IgD-negative memory B cell (primary cell): ENCODE measurements at regions not wholly inside any gene's neighbourhood (a gene's known extent, or its start where the extent isn't known, plus 50 kb on each side); places are given as distances from the start of the nearest gene placed in this dataset.
"Not testable (repeated sequence)": the region's sequence is repeated elsewhere in the genome, so short reads cannot be mapped to it uniquely, and the experiment has no call there.

Source experiments
- H3K27ac Mint-ChIP-seq, 3 donors: one replicate each; pipeline ENCODE4 v1.8.0; 2020 to 2022; ENCODE audit warnings: mild to moderate bottlenecking in 3 of 3, mixed read lengths in 3 of 3, moderate library complexity in 1 of 3
- H3K27me3 Mint-ChIP-seq: one replicate; pipeline ENCODE4 v1.8.0; 2021; ENCODE audit warnings: mixed read lengths
- H3K36me3 Mint-ChIP-seq: one replicate; pipeline ENCODE4 v1.8.0; 2020; ENCODE audit warnings: mild to moderate bottlenecking, mixed read lengths
- H3K4me1 Mint-ChIP-seq, 3 donors: one replicate each; pipeline ENCODE4 v1.8.0; 2020 to 2022; ENCODE audit warnings: mixed read lengths in 3 of 3, mild to moderate bottlenecking in 1 of 3
- H3K4me3 Mint-ChIP-seq, 4 donors: one replicate each; pipeline ENCODE4 v1.8.0; 2020 to 2022; ENCODE audit warnings: mild to moderate bottlenecking in 4 of 4, mixed read lengths in 4 of 4, moderate library complexity in 3 of 4
- H3K9me3 Mint-ChIP-seq, 3 donors: one replicate each; pipeline ENCODE4 v1.8.0; 2020 to 2021; ENCODE audit warnings: mixed read lengths in 3 of 3, mild to moderate bottlenecking in 1 of 3

DNA sequence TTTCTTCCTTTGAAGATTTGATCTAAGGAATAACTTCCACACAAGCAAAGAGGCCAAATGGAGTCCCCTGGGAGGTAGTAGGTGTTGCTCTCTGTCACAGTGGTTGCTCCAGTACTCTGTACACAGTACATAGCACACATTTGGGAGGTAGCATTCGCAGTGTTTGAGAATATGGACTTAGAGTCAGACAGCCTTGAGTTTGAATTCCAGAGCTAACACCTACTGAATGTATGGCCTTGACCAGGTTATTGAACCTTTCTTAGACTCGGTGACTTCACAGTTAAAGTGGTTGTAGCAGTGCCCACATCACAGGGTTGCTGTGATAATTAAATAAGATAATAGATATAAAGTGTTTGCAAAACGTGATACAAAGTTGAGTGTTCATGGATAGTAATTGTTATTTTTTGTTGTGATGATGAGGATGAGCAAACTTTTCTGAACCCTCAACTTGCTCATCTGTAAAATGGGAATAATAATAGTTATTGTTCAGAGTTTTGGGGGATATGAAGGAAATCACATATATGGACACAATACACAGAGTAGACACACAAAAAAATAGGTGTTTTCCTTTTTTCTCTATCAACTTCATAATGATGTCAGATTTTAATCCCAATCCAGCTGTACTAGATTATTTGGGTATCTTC, 271.6 kb upstream of the CRY1 start:
- no peak overlapping the region for H3K4me3 Mint-ChIP-seq
- peaks cover 7 to 9% (median 7%) of the 10 kb centered on the region in 3 donors for H3K4me1 Mint-ChIP-seq
- peaks cover 4% of the 10 kb centered on the region for H3K27me3 Mint-ChIP-seq
- H3K27ac Mint-ChIP-seq = no peak overlapping the region
- peaks cover 4% of the 10 kb centered on the region for H3K36me3 Mint-ChIP-seq
- H3K9me3 Mint-ChIP-seq = no peaks in the 10 kb centered on the region

DNA sequence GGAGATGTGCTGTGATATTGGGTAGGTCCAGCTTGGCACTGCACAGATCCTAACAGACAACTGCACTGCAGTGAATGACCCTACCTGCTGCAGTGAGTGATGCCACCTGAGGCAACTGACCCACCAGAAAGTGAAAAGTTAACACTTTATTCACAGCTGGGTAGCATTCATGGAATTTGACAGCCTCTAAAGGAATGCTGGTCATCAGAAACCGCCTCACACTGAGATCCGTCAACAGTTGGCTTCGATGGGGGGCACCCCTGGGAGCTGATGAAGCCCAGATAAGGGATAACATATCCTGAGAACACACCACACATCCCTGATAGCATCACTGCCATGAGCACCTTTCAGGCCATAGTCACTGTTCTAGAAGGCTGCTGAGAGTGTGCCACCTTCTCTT, 272.4 kb upstream of the CRY1 start:
- H3K27ac Mint-ChIP-seq = no peak overlapping the region
- H3K4me3 Mint-ChIP-seq = no peak overlapping the region
- no peaks in the 10 kb centered on the region for H3K9me3 Mint-ChIP-seq
- peaks cover 4% of the 10 kb centered on the region for H3K27me3 Mint-ChIP-seq
- peaks cover 4% of the 10 kb centered on the region for H3K36me3 Mint-ChIP-seq
- H3K4me1 Mint-ChIP-seq = peaks cover 7 to 9% (median 7%) of the 10 kb centered on the region in 3 donors

DNA sequence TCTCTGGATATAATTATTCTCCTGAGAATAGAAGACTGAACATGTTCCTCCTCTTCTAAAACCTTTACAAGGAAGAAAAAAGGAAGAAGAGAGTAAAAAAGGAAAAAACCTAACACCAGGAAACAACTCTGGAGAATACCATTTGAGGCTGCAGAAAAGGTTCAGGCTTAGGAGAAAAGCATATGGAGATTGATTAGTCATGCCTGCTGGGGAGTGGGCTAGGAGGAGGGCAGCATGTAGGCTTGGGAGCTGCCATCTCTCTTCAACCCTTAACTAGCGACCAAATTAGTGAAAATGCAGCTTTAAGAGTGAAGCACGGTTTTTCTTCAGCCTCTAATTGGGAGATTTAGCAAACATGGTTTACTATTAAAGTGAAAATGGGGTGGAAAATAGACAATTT, 273.0 kb upstream of the CRY1 start:
- H3K9me3 Mint-ChIP-seq = no peaks in the 10 kb centered on the region
- H3K36me3 Mint-ChIP-seq = peaks cover 4% of the 10 kb centered on the region
- no peak overlapping the region for H3K27ac Mint-ChIP-seq
- H3K4me1 Mint-ChIP-seq = peaks cover 7 to 9% (median 7%) of the 10 kb centered on the region in 3 donors
- H3K4me3 Mint-ChIP-seq = no peak overlapping the region
- peaks cover 4% of the 10 kb centered on the region for H3K27me3 Mint-ChIP-seq

DNA sequence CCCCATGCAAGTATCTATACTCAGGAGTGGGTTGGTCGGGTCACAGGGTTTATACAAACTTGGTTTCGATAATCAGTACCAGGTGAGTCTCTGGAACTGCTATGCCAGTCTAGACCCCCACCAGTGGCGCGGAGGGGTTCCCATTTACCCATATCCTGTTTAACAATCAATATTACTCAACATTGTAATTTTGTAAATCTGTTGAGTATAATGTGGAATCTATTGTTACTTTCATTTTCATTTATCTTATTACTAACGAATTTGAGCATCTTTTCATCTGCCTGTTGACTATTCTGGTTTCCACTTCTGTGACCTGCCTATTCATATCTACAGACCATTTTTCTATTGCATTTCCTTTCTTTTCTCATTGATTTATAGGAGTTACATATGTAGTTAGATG, 275.2 kb upstream of the CRY1 start:
- peaks cover 2% of the 10 kb centered on the region for H3K27me3 Mint-ChIP-seq
- H3K27ac Mint-ChIP-seq = no peak overlapping the region
- peaks cover 4% of the 10 kb centered on the region for H3K36me3 Mint-ChIP-seq
- no peaks in the 10 kb centered on the region for H3K9me3 Mint-ChIP-seq
- peak overlapping the region in 1 of 4 donors; percentile 34 for H3K4me3 Mint-ChIP-seq
- peaks cover 13 to 29% (median 18%) of the 10 kb centered on the region in 3 donors for H3K4me1 Mint-ChIP-seq

DNA sequence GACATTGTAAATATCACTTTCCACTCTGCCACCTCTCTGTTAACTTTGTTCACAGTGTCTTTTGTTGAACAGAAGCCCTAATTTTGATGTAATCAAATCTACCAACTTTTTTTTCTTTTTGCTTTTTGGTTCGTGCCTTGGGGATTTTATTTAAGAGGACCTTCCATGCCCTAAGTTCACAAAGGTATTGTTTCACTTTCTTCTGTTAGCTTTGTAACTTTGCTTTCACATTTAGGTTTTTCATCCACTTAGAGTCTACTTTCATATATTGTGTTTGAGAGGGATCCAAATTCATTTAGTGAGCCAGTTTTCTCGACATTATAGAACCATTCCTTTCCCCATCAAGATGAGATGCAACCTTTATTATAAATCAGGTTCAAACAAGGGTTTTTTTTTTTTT, 275.7 kb upstream of the CRY1 start:
- Mint-ChIP-seq H3K36me3 (peaks cover 4% of the 10 kb centered on the region), H3K9me3 (no peaks in the 10 kb centered on the region), H3K27ac (no peak overlapping the region), H3K4me3 (peak overlapping the region in 1 of 4 donors; percentile 34), H3K4me1 (peaks cover 13 to 31% (median 18%) of the 10 kb centered on the region in 3 donors), H3K27me3 (peaks cover 2% of the 10 kb centered on the region)

DNA sequence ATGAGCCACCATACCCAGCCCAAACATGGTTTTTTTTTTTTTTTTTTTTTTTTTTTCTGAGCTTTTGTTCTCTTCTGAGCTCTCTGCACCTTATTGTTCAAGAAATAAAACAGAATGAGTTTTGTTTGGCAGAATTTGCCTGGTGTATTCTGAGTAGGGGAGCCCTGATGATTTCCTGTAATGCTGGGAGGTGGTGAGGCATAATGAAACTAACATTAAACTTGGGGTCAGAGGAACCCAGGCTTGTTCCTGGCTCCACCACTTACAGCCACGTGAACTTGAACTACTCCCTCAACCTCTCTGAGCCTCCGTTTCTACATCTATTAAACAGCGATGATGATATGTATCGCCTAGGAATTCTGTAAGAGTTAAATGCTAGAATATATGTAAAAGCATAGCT, 276.3 kb upstream of the CRY1 start:
- H3K36me3 Mint-ChIP-seq = peaks cover 4% of the 10 kb centered on the region
- no peak overlapping the region for H3K27ac Mint-ChIP-seq
- peak overlapping the region in 1 of 4 donors; percentile 17 for H3K4me3 Mint-ChIP-seq
- no peaks in the 10 kb centered on the region for H3K9me3 Mint-ChIP-seq
- H3K27me3 Mint-ChIP-seq = peaks cover 2% of the 10 kb centered on the region
- H3K4me1 Mint-ChIP-seq = peaks cover 17 to 35% (median 20%) of the 10 kb centered on the region in 3 donors

DNA sequence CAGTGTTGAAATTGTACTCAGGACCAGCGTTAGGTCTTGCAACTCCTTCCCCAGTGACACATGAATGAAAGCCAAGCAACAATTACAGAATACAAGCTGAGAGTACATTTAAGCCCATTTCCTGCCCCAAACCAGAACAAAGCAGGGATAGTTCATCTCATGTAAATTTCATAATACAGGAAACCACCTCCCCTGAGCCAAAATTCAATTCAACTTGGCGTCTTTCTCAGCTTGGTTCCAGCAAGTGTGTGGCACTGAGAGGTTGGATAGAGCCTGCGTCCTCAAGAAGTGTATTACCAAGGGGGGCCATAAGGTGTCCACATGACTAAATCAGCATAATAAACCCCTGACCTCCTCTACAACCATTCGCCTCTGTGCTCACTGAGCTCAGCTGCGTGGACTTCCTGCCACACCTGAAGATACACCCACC, 278.9 kb upstream of the CRY1 start:
- Mint-ChIP-seq H3K4me1 (peaks cover 17 to 37% (median 20%) of the 10 kb centered on the region in 3 donors), H3K9me3 (no peaks in the 10 kb centered on the region), H3K27me3 (peaks cover 2% of the 10 kb centered on the region), H3K27ac (peak overlapping the region in 2 of 3 donors; percentile 32 to 54), H3K4me3 (peak overlapping the region in 1 of 4 donors; percentile 80), H3K36me3 (peaks cover 4% of the 10 kb centered on the region)

DNA sequence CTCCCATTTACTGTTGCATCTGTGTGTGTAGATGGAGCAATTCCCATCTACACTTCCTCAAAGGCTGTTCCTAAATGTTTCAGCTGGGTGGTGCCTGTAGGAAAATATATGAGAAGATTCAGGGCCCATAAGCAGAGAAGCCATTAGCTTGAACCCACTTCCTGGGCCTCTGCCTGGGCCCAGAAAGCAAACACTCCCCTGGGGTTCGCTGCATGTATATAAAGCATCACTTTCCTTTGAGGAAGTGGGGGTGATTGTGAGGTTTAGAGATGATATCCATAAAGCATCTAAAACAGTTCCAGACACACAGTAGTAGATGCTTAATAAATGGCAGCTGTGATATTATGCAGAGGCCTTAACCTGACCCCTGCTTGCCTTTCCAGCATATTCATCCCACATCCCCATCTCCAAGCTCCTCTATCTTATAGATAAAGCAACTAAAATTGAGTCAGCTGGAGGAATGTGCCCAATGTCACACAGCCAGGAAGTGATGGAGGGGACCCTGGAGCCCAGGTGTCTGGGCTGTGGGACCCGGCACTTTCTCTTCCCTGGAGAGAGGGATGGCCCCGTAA, 280.0 kb upstream of the CRY1 start:
- Mint-ChIP-seq H3K36me3 (no peaks in the 10 kb centered on the region), H3K9me3 (no peaks in the 10 kb centered on the region), H3K27me3 (no peaks in the 10 kb centered on the region), H3K4me3 (peak overlapping the region in 2 of 4 donors; percentile 7 to 67), H3K27ac (peak overlapping the region in 1 of 3 donors; percentile 32), H3K4me1 (peaks cover 17 to 37% (median 20%) of the 10 kb centered on the region in 3 donors)

DNA sequence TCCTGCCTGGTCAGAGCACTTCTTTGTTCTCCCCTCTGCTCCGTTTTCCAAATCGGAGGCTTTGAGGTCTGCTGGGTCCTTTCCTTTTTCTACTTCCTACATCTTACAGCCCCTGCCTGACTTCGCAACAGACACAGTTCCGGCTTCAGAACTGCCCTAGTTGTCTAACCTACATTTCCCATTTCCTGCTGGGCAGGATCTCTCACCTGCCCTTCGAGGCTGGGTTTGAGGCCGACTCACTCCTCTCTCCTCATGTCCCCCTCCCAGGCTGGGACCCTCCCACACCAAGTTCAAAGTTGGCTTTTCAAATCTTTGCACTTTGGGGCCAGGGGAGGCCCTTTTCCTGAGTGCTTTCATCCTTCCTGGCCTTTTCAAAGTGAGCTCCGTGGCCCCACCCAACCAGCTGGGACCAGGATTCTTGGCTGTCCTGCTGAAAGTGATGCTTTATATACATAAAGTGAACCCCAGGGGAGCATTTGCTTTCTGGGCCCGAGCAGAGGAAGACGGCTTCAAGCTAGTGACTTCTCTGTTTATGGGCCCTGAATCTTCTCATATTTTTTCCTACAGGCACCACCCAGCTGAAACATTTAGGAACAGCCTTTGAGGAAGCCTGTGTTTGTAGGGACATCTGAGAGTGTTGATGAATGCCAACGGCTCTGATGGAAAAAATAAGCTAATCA, 281.0 kb upstream of the CRY1 start:
- no peaks in the 10 kb centered on the region for H3K36me3 Mint-ChIP-seq
- H3K27me3 Mint-ChIP-seq = no peaks in the 10 kb centered on the region
- H3K27ac Mint-ChIP-seq = peak overlapping the region in 1 of 3 donors; percentile 37
- H3K4me1 Mint-ChIP-seq = peaks cover 13 to 32% (median 17%) of the 10 kb centered on the region in 3 donors
- peak overlapping the region in 1 of 4 donors; percentile 56 for H3K4me3 Mint-ChIP-seq
- no peaks in the 10 kb centered on the region for H3K9me3 Mint-ChIP-seq

DNA sequence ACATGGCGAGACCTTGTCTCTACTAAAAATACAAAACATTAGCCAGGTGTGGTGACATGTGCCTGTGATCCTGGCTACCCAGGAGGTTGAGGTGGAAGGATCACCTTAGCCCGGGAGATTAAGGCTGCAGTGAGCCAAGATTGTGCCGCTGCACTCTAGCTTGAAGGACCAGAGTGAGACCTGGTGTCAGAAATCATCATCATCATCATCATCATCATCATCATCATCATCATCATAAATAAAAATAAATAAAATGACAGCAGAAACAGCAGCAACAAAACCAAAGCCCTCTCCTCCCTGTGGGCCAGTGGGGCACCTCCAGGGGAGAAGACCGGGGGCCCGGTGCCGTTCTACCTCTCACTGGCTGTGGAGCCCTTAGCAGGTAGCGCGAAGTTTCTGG, 281.9 kb upstream of the CRY1 start:
- Mint-ChIP-seq H3K4me3 (no peak overlapping the region), H3K9me3 (no peaks in the 10 kb centered on the region), H3K27ac (no peak overlapping the region), H3K4me1 (peaks cover 9 to 28% (median 13%) of the 10 kb centered on the region in 3 donors), H3K27me3 (no peaks in the 10 kb centered on the region), H3K36me3 (no peaks in the 10 kb centered on the region)

DNA sequence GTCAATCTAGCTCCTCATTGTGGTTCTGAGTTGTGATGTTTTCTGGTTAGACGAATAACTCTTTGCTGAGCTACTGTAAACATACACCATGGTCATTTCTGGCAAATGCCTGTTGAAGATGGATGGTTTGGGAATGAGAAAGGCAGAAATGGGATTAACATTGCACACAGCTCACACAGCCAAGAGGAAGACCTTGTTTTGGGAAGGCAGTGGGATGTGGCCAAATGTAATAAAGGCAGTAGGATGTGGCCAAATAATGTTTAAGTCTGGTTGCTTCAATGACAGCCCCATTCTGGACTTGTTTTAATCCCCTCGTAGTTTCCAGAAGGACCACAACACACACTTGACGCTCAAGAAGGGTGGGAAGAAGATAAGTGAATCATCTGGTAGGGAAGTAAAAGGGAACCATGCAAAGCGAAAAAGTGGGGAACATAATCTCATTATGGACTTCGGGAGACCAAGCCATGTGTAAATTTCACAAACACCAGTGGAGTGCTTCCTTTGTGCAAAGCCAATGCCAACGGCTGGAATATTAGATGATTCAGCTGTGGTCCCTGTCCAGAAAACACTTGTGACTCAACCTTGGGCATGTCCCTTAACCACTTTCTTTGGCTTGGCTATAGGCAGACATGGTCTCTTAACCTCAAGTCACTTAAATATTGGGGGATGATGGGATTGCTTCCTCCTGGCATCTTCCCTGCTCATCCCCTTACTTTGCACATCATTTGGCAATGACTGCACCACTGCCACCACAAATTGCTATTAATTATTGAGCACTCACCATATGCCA, 284.4 kb upstream of the CRY1 start:
- Mint-ChIP-seq H3K9me3 (no peaks in the 10 kb centered on the region), H3K36me3 (no peaks in the 10 kb centered on the region), H3K4me1 (peaks cover 7 to 14% (median 9%) of the 10 kb centered on the region in 3 donors), H3K27me3 (no peaks in the 10 kb centered on the region), H3K27ac (no peak overlapping the region), H3K4me3 (peak overlapping the region in 1 of 4 donors; percentile 9)

DNA sequence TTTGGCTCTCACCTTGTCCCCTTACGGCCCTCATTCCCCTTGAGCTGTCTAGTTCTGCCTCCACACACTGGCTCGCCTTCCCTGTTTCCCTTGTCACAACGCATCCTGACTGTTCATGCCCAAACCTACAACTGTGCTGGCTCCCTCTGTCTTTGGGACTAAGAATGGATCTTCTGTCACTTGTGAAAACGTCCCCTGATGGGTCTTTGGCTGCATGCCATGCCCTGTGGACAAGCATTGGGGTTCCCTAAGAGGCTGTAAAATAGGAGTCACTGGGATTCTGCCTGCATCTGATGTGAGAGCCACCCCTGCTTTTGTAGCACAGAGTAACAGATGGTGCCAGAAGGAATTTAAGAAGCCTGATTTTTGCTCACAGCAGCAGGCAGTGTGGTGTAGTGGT, 285.3 kb upstream of the CRY1 start:
- H3K36me3 Mint-ChIP-seq = no peaks in the 10 kb centered on the region
- peaks cover 2 to 8% (median 3%) of the 10 kb centered on the region in 3 donors for H3K4me1 Mint-ChIP-seq
- H3K27ac Mint-ChIP-seq = no peak overlapping the region
- no peak overlapping the region for H3K4me3 Mint-ChIP-seq
- H3K9me3 Mint-ChIP-seq = no peaks in the 10 kb centered on the region
- no peaks in the 10 kb centered on the region for H3K27me3 Mint-ChIP-seq

DNA sequence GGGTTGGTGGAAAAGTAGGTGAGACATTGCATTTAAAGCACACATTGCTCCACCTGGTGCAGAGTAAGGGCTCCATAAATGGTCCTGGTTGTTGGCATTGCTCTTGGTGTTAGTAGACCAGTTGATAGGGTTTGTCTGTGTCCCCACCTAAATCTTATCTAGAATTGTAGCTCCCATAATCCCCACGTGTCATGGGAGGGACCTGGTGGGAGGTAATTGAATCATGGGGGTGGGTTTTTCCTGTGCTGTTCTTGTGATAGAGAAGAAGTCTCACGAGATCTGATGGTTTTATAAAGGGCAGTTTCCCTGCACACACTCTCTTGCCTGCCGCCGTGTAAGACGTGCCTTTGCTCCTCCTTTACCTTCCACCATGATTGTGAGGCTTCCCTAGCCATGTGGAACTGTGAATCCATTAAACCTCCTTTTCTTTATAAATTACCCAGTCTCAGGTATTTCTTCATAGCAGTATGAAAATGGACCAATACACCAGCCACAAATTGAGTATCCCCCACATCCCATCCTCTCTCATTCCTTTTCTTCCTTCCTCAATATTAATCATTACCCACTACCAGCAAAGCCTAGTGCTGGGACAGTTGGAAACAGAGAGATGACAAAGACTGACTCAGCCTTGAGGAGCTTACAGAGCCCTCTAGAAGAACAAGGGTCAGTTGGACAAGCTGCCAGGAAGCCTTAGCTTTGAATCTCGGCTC, 285.9 kb upstream of the CRY1 start:
- H3K4me1 Mint-ChIP-seq, H3K27me3 Mint-ChIP-seq, H3K9me3 Mint-ChIP-seq, H3K36me3 Mint-ChIP-seq, H3K4me3 Mint-ChIP-seq, H3K27ac Mint-ChIP-seq: not testable (repeated sequence)

DNA sequence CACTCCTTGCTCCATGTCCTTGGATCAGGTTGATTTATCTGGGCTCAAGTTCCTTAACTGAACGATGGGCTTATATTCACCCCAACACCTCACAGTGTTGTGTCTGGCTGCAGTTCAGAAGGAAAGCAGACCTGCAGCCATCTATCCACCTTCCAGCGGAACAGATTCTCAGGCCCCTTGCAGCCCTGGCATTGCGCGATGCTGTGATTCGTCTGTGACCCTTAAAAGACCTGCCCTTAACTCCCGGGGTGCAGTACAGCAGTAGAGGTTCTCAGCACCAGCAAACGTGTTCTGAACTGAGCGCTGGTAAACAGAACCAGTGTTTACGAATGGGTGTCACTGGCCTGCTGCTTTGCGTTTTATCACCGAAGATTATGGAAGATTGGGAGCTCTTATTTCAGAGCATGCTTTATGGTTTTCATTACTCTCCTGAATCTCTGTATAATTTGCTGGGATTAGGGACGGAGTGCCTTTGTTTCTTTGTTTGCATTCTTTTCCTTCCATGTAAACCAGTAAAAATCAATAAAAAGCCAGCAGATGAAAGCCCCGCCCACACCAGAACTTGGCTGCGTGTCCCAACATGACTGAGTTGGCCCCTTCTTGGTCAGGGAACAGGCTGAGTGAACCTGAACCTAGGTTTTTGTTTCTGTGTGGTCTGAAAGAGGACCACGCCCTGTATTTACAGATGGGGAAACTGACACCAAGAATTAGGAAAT, 286.7 kb upstream of the CRY1 start:
- no peak overlapping the region for H3K4me3 Mint-ChIP-seq
- no peaks in the 10 kb centered on the region for H3K36me3 Mint-ChIP-seq

More for the DNA sequence above, 286.7 kb upstream of the CRY1 start:
- Mint-ChIP-seq H3K4me1 (no peaks in the 10 kb centered on the region), H3K9me3 (no peaks in the 10 kb centered on the region), H3K27me3 (no peaks in the 10 kb centered on the region), H3K27ac (no peak overlapping the region)
